CD14-positive monocyte (primary cell): ENCODE measurements at regions not wholly inside any gene's neighbourhood (a gene's known extent, or its start where the extent isn't known, plus 50 kb on each side); places are given as distances from the start of the nearest gene placed in this dataset.

ENCODE experiments used
- DNase-seq, 3 donors: peaks; one replicate each; pipeline ENCODE4 v3.0.0-alpha.2; 2011 to 2022
- H2AFZ ChIP-seq: 2 replicates; pipeline ENCODE4 v1.6.0; 2012; ENCODE audit warnings: mild to moderate bottlenecking, low read depth, low read length, inconsistent platforms; ENCODE audit not compliant: insufficient read depth, poor library complexity, severe bottlenecking
- H3K27ac ChIP-seq, 2 donors: 1 replicate in 1 of 2; 2 replicates in 1 of 2; pipeline ENCODE4 v1.5.1; 2012 to 2013; ENCODE audit warnings: low read length in 2 of 2, control low read depth in 1 of 2, inconsistent platforms in 1 of 2, low read depth in 1 of 2, mild to moderate bottlenecking in 1 of 2
- H3K27me3 ChIP-seq, 2 donors: one replicate each; pipeline versions ENCODE4 v1.6.0 to v1.6.1; 2011 to 2013; ENCODE audit warnings: low read length in 2 of 2; ENCODE audit not compliant: control insufficient read depth in 2 of 2, insufficient read depth in 2 of 2
- H3K36me3 ChIP-seq, 2 donors: replicated peaks in 1 of 2; 1 replicate in 1 of 2; 2 replicates in 1 of 2; pipeline versions ENCODE4 v1.5.1 to v1.6.1; 2012 to 2013; ENCODE audit warnings: low read length in 2 of 2, control low read depth in 1 of 2, inconsistent platforms in 1 of 2, mild to moderate bottlenecking in 1 of 2; ENCODE audit not compliant: insufficient read depth in 2 of 2, control insufficient read depth in 1 of 2
- H3K4me1 ChIP-seq, 2 donors: 1 replicate in 1 of 2; 2 replicates in 1 of 2; pipeline versions ENCODE4 v1.5.1 to v1.6.1; 2012 to 2013; ENCODE audit warnings: low read length in 2 of 2, control low read depth in 1 of 2, inconsistent platforms in 1 of 2, mild to moderate bottlenecking in 1 of 2, moderate library complexity in 1 of 2; ENCODE audit not compliant: insufficient read depth in 2 of 2, control insufficient read depth in 1 of 2
- H3K4me2 ChIP-seq: replicated peaks from 2 replicates; pipeline ENCODE3; 2012; ENCODE audit warnings: low read length, moderate library complexity, mild to moderate bottlenecking; ENCODE audit not compliant: poor library complexity, severe bottlenecking; ENCODE audit errors: extremely low read depth
- H3K4me3 ChIP-seq, 3 experiments: fragments of 200-600 bp in 1 of 3; sonication (generic) in 1 of 3; replicated peaks in 1 of 3; 1 replicate in 2 of 3; 2 replicates in 1 of 3; pipeline ENCODE4 v1.5.1; 2011 to 2013; ENCODE audit warnings: low read length in 3 of 3, mild to moderate bottlenecking in 3 of 3, control low read depth in 2 of 3, low read depth in 2 of 3, inconsistent platforms in 1 of 3, moderate library complexity in 1 of 3
- H3K79me2 ChIP-seq: 2 replicates; pipeline ENCODE4 v1.6.0; 2012; ENCODE audit warnings: mild to moderate bottlenecking, control low read depth, inconsistent platforms, low read length, moderate library complexity; ENCODE audit not compliant: insufficient read depth
- H3K9ac ChIP-seq: 2 replicates; pipeline ENCODE4 v1.6.0; 2017; ENCODE audit warnings: low read length, mild to moderate bottlenecking; ENCODE audit not compliant: insufficient read depth, poor library complexity, severe bottlenecking
- H3K9me3 ChIP-seq, 2 donors: replicated peaks in 1 of 2; 1 replicate in 1 of 2; 2 replicates in 1 of 2; pipeline versions ENCODE4 v1.5.1 to v1.6.1; 2012 to 2013; ENCODE audit warnings: low read length in 2 of 2, control low read depth in 1 of 2; ENCODE audit not compliant: control insufficient read depth in 1 of 2, insufficient read depth in 1 of 2
- H4K20me1 ChIP-seq: 2 replicates; pipeline ENCODE4 v1.6.0; 2012; ENCODE audit warnings: mild to moderate bottlenecking, low read length, control low read depth, moderate library complexity; ENCODE audit not compliant: insufficient read depth
- H3K27ac Mint-ChIP-seq, 7 donors: one replicate each; pipeline ENCODE4 v1.8.0; 2020; ENCODE audit warnings: mild to moderate bottlenecking in 7 of 7, mixed read lengths in 7 of 7, moderate library complexity in 6 of 7, inconsistent platforms in 2 of 7
- H3K27me3 Mint-ChIP-seq, 3 donors: one replicate each; pipeline ENCODE4 v1.8.0; 2021 to 2022; ENCODE audit warnings: low read depth in 3 of 3, mild to moderate bottlenecking in 3 of 3, mixed read lengths in 3 of 3, moderate library complexity in 3 of 3, inconsistent platforms in 1 of 3
- H3K36me3 Mint-ChIP-seq, 2 donors: one replicate each; pipeline ENCODE4 v1.8.0; 2020; ENCODE audit warnings: mixed read lengths in 2 of 2, inconsistent platforms in 1 of 2, mild to moderate bottlenecking in 1 of 2
- H3K4me1 Mint-ChIP-seq: one replicate; pipeline ENCODE4 v1.8.0; 2020; ENCODE audit warnings: mild to moderate bottlenecking, mixed read lengths
- H3K4me3 Mint-ChIP-seq, 2 donors: one replicate each; pipeline ENCODE4 v1.8.0; 2020; ENCODE audit warnings: mild to moderate bottlenecking in 2 of 2, mixed read lengths in 2 of 2, moderate library complexity in 1 of 2
- H3K9me3 Mint-ChIP-seq, 7 donors: one replicate each; pipeline ENCODE4 v1.8.0; 2020 to 2022; ENCODE audit warnings: mixed read lengths in 7 of 7, mild to moderate bottlenecking in 6 of 7, moderate library complexity in 6 of 7, inconsistent platforms in 2 of 7
- WGBS: methylation state at CpG from one replicate; pipeline ENCODE4 v1.1.5; 2013; ENCODE audit warnings: missing lambda C conversion rate; ENCODE audit not compliant: insufficient coverage; 5-methylcytosine and 5-hydroxymethylcytosine counted together
- intact Hi-C, 2 donors: fragments of 100-400 bp; cut with micrococcal nuclease; formaldehyde crosslinking; loops; one replicate each; pipeline versions ENCODE4 v1.15.0 to v1.15.1; 2023
- TF ChIP-seq, protein P1 (sequence below): fragments of 200-600 bp; IDR thresholded peaks from one replicate; pipeline ENCODE4 v1.8.0; 2022; ENCODE audit warnings: antibody characterized with exemption, mild to moderate bottlenecking

DNA sequence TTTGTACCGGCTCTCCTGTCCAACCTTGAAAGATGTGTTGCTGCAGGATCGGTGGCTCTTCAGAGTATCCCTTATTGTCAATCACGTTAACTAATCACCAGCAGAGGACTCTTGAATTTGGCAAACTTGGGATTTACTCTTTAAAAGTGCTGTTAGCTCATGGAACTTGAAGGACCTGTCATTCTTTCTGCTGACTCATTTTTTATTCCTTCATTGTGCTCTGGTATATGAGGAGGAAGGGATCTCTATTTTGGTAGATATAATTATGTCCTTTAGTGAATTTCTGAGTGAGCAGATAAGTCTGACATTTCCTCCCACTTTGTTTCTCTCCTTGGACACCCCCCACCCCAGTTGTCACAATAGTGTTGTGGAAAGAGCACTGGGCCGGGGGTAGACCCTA lies 175.1 kb upstream of the HDAC9 start:
- Histone ChIP-seq H3K4me3 (no peak overlapping the region), H3K4me2 (no peak overlapping the region), H3K27ac (peak overlapping the region; percentile 36 to 66), H3K9me3 (no peaks in the 10 kb centered on the region), H3K9ac (no peak overlapping the region), H3K4me1 (peaks cover 32 to 56% of the 10 kb centered on the region in 2 donors), H3K36me3 (peaks cover 0 to 4% of the 10 kb centered on the region in 2 donors), H2AFZ (no peak overlapping the region), H4K20me1 (peaks cover 56% of the 10 kb centered on the region), H3K27me3 (no peaks in the 10 kb centered on the region), H3K79me2 (peaks cover 95% of the 10 kb centered on the region)
- Mint-ChIP-seq H3K4me1 (peaks cover 59% of the 10 kb centered on the region), H3K36me3 (peaks cover 8 to 14% of the 10 kb centered on the region in 2 donors), H3K4me3 (no peak overlapping the region), H3K27me3 (no peaks in the 10 kb centered on the region), H3K9me3 (peaks cover 0 to 1% (median 0%) of the 10 kb centered on the region in 7 donors), H3K27ac (peak overlapping the region; percentile 63 to 92 (median 77))
- DNase-seq = peak in 2 of 3 donors; percentile 22 to 25
- WGBS = no CpG with 5 or more reads among the region's 4 CpGs
- TF ChIP-seq, protein P1, sequence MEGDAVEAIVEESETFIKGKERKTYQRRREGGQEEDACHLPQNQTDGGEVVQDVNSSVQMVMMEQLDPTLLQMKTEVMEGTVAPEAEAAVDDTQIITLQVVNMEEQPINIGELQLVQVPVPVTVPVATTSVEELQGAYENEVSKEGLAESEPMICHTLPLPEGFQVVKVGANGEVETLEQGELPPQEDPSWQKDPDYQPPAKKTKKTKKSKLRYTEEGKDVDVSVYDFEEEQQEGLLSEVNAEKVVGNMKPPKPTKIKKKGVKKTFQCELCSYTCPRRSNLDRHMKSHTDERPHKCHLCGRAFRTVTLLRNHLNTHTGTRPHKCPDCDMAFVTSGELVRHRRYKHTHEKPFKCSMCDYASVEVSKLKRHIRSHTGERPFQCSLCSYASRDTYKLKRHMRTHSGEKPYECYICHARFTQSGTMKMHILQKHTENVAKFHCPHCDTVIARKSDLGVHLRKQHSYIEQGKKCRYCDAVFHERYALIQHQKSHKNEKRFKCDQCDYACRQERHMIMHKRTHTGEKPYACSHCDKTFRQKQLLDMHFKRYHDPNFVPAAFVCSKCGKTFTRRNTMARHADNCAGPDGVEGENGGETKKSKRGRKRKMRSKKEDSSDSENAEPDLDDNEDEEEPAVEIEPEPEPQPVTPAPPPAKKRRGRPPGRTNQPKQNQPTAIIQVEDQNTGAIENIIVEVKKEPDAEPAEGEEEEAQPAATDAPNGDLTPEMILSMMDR = no peak
- intact Hi-C loops = no loop called here

DNA sequence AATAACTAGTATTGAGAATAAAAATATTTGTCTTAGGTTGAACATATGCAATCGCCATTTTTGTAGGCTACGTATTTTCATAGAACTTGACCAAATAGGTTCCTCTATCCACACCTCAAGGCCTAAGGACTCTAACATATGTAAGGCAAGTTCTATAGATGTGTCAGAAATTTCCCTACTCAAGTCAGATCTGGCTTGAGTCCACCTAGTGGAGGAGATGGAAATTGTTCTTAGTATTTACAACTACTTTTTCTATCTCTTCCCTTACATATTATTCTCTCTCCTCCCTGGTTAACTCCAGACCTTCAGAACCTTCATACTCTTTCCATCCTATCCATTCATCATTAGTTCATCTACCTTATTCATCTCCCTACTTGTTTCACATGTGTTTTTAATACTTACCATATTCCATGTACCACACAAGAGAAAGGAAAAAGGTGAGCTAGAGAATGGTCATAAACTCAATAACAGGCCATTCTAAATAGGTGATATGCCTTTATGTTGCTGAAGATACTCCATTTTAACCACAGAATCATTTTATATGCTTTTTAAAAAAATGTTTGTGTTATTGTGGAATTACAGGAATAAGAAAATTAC lies 174.5 kb upstream of the HDAC9 start:
- intact Hi-C loops = no loop called here
- peaks cover 53% of the 10 kb centered on the region for H3K4me1 Mint-ChIP-seq
- H3K27ac Mint-ChIP-seq = peak overlapping the region in 3 of 7 donors; percentile 63 to 92 (median 79)
- Histone ChIP-seq H3K79me2 (peaks cover 95% of the 10 kb centered on the region), H3K9ac (no peak overlapping the region), H3K27me3 (no peaks in the 10 kb centered on the region), H3K4me3 (no peak overlapping the region), H3K4me2 (no peak overlapping the region), H3K27ac (peak overlapping the region; percentile 36 to 66), H4K20me1 (peaks cover 54% of the 10 kb centered on the region), H3K4me1 (peaks cover 32 to 50% of the 10 kb centered on the region in 2 donors), H3K9me3 (no peaks in the 10 kb centered on the region), H2AFZ (no peak overlapping the region), H3K36me3 (peaks cover 0 to 4% of the 10 kb centered on the region in 2 donors)
- no peaks in the 10 kb centered on the region for H3K27me3 Mint-ChIP-seq
- H3K9me3 Mint-ChIP-seq = peaks cover 0 to 1% (median 0%) of the 10 kb centered on the region in 7 donors
- TF ChIP-seq, protein P1 = peak; percentile 81
- WGBS = no CpG with 5 or more reads among the region's 2 CpGs
- H3K4me3 Mint-ChIP-seq = no peak overlapping the region
- H3K36me3 Mint-ChIP-seq = peaks cover 8 to 10% of the 10 kb centered on the region in 2 donors
- peak in 2 of 3 donors; percentile 61 to 72 for DNase-seq
